ENCODE measurements at regions not wholly inside any gene's neighbourhood (a gene's known extent, or its start where the extent isn't known, plus 50 kb on each side); places are given as distances from the start of the nearest gene placed in this dataset.

DNA sequence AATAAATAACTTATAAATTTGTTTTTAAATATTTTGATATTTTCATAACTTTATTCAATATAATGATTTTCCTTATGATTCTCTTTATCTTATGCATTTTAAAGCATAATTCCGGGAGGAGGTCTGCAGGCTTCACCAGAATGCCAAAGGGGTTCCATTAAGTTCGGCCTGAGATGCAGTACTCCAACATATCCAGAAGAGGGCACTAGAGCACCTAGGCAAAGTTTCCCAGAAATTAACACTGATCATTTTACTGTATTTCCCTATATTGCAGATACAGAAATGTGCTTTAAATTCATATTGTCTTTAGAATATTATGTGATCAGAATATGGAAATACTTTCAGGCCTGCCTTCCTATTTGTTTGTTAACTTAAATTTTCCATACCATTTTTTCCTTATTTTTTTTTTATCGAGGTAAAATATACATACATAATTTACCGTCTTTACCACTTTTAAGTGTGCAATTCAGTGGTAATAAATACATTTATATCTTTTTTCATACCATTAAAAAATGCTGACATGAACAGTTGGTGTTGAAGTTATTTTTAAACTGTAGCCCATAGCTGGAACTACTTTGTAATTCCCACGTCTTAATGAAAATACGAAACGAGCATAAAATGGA, 58.9 kb upstream of the TM9SF2 start:
- TF ChIP-seq, protein P1, sequence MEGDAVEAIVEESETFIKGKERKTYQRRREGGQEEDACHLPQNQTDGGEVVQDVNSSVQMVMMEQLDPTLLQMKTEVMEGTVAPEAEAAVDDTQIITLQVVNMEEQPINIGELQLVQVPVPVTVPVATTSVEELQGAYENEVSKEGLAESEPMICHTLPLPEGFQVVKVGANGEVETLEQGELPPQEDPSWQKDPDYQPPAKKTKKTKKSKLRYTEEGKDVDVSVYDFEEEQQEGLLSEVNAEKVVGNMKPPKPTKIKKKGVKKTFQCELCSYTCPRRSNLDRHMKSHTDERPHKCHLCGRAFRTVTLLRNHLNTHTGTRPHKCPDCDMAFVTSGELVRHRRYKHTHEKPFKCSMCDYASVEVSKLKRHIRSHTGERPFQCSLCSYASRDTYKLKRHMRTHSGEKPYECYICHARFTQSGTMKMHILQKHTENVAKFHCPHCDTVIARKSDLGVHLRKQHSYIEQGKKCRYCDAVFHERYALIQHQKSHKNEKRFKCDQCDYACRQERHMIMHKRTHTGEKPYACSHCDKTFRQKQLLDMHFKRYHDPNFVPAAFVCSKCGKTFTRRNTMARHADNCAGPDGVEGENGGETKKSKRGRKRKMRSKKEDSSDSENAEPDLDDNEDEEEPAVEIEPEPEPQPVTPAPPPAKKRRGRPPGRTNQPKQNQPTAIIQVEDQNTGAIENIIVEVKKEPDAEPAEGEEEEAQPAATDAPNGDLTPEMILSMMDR (conservative IDR thresholded peaks at IDR 0.05; ENCODE audit: low read depth, low read length), result peak; percentile 90
- TF ChIP-seq EZH2 (IDR thresholded peaks at IDR 0.05; ENCODE audit: borderline replicate concordance, low read depth, low read length, poor library complexity, severe bottlenecking), result no peak

Data from A673 (cell line).